Naive thymus-derived CD8-positive, alpha-beta T cell (primary cell): ENCODE measurements at regions not wholly inside any gene's neighbourhood (a gene's known extent, or its start where the extent isn't known, plus 50 kb on each side); places are given as distances from the start of the nearest gene placed in this dataset.
"Not testable (repeated sequence)": the region's sequence is repeated elsewhere in the genome, so short reads cannot be mapped to it uniquely, and the experiment has no call there.

Source experiments
- ATAC-seq, 2 donors: fragments of 150-1000 bp; cut with Tn5 transposase in 1 of 2; sonication (Bioruptor Pico), chemical (Tn5 transposase) in 1 of 2; 1 replicate in 1 of 2; 2 replicates in 1 of 2; pipeline ENCODE4 v1.10.0; 2021; ENCODE audit warnings: mild to moderate bottlenecking in 2 of 2, moderate library complexity in 2 of 2
- POLR2A ChIA-PET: fragments of 350-600 bp; sonication (Branson Sonifier 250); formaldehyde crosslinking; loops from one replicate; lab custom pipeline; 2021; ENCODE audit warnings: antibody characterized with exemption; lab: Charles Lee
- DNase-seq, 10 donors: peaks; one replicate each; pipeline versions ENCODE4 v3.0.0 to v3.0.0-alpha.2; 2020 to 2022
- H3K27ac Mint-ChIP-seq, 10 donors: one replicate each; pipeline ENCODE4 v1.8.0; 2020 to 2022; ENCODE audit warnings: mild to moderate bottlenecking in 10 of 10, mixed read lengths in 10 of 10, moderate library complexity in 4 of 10, inconsistent platforms in 1 of 10
- H3K27me3 Mint-ChIP-seq, 5 donors: one replicate each; pipeline ENCODE4 v1.8.0; 2021 to 2022; ENCODE audit warnings: mixed read lengths in 5 of 5
- H3K36me3 Mint-ChIP-seq, 3 donors: one replicate each; pipeline ENCODE4 v1.8.0; 2020 to 2022; ENCODE audit warnings: mixed read lengths in 3 of 3, mild to moderate bottlenecking in 2 of 3, inconsistent platforms in 1 of 3
- H3K4me1 Mint-ChIP-seq, 4 donors: one replicate each; pipeline ENCODE4 v1.8.0; 2021 to 2022; ENCODE audit warnings: mixed read lengths in 4 of 4
- H3K4me3 Mint-ChIP-seq, 10 donors: one replicate each; pipeline ENCODE4 v1.8.0; 2020 to 2022; ENCODE audit warnings: mild to moderate bottlenecking in 10 of 10, mixed read lengths in 10 of 10, moderate library complexity in 6 of 10, inconsistent platforms in 1 of 10
- H3K9me3 Mint-ChIP-seq, 9 donors: one replicate each; pipeline ENCODE4 v1.8.0; 2020 to 2022; ENCODE audit warnings: mixed read lengths in 9 of 9, mild to moderate bottlenecking in 3 of 9, inconsistent platforms in 1 of 9, moderate library complexity in 1 of 9

GRCh38 chr2:150066490-150066889, 421.0 kb downstream of the RND3 start:
- Mint-ChIP-seq H3K27me3 (no peaks in the 10 kb centered on the region), H3K4me3 (no peak overlapping the region), H3K9me3 (peaks cover 0 to 12% (median 5%) of the 10 kb centered on the region in 9 donors), H3K27ac (no peak overlapping the region), H3K4me1 (peaks cover 0 to 2% (median 0%) of the 10 kb centered on the region in 4 donors), H3K36me3 (no peaks in the 10 kb centered on the region)
- no peak for ATAC-seq
- POLR2A ChIA-PET: no interaction called here
- DNase-seq: no peak

GRCh38 chr2:150063931-150064548, 423.4 kb downstream of the RND3 start:
- H3K36me3 Mint-ChIP-seq: no peaks in the 10 kb centered on the region
- H3K4me1 Mint-ChIP-seq: peaks cover 0 to 2% (median 0%) of the 10 kb centered on the region in 4 donors
- ATAC-seq (no peak), DNase-seq (no peak)
- H3K4me3 Mint-ChIP-seq: no peak overlapping the region
- POLR2A ChIA-PET: no interaction called here
- H3K9me3 Mint-ChIP-seq: peaks cover 0 to 12% (median 0%) of the 10 kb centered on the region in 9 donors
- no peak overlapping the region for H3K27ac Mint-ChIP-seq
- no peaks in the 10 kb centered on the region for H3K27me3 Mint-ChIP-seq

- no peak overlapping the region for H3K27ac Mint-ChIP-seq
- H3K4me1 Mint-ChIP-seq: peaks cover 0 to 2% (median 0%) of the 10 kb centered on the region in 4 donors
- no peaks in the 10 kb centered on the region for H3K27me3 Mint-ChIP-seq
- no peak overlapping the region for H3K4me3 Mint-ChIP-seq
- ATAC-seq (no peak), DNase-seq (no peak)
- POLR2A ChIA-PET: no interaction called here
- H3K36me3 Mint-ChIP-seq: no peaks in the 10 kb centered on the region
- H3K9me3 Mint-ChIP-seq: peaks cover 0 to 12% (median 0%) of the 10 kb centered on the region in 9 donors
These were observed 424.0 kb downstream of the RND3 start for GRCh38 chr2:150063432-150063889.

DNA sequence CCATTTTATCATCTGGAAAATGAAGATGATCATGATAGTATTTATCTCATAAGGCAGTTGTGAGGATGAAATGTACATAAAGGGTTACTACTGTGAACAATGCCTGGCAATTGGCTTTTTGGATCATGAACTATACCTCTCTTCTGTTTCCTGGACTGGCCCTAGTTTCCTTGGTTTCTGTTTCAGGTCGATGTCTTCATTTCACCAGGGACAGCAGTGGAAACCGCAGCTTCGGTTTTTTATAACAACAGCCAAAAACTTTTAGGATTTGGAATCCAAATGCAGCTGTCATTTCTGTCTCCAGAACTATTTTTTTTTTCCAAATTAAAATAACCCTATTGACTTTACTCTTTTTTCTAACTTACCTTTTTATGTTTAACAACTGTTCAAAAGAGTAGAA, 425.1 kb downstream of the RND3 start:
- DNase-seq (no peak), ATAC-seq (no peak)
- POLR2A ChIA-PET: no interaction called here
- peaks cover 0 to 12% (median 0%) of the 10 kb centered on the region in 9 donors for H3K9me3 Mint-ChIP-seq
- peaks cover 0 to 2% (median 0%) of the 10 kb centered on the region in 4 donors for H3K4me1 Mint-ChIP-seq
- no peaks in the 10 kb centered on the region for H3K36me3 Mint-ChIP-seq
- H3K27me3 Mint-ChIP-seq: no peaks in the 10 kb centered on the region
- H3K4me3 Mint-ChIP-seq: no peak overlapping the region
- H3K27ac Mint-ChIP-seq: no peak overlapping the region

- POLR2A ChIA-PET: no interaction called here
- Mint-ChIP-seq H3K27ac (no peak overlapping the region), H3K9me3 (peaks cover 0 to 17% (median 0%) of the 10 kb centered on the region in 9 donors), H3K36me3 (no peaks in the 10 kb centered on the region), H3K27me3 (no peaks in the 10 kb centered on the region), H3K4me1 (peaks cover 0 to 2% (median 0%) of the 10 kb centered on the region in 4 donors), H3K4me3 (no peak overlapping the region)
- DNase-seq (no peak), ATAC-seq (no peak)
These were observed 427.1 kb downstream of the RND3 start for GRCh38 chr2:150060341-150060740.

GRCh38 chr2:150059676-150060075, 427.8 kb downstream of the RND3 start:
- not testable (repeated sequence) for H3K27me3 Mint-ChIP-seq

DNA sequence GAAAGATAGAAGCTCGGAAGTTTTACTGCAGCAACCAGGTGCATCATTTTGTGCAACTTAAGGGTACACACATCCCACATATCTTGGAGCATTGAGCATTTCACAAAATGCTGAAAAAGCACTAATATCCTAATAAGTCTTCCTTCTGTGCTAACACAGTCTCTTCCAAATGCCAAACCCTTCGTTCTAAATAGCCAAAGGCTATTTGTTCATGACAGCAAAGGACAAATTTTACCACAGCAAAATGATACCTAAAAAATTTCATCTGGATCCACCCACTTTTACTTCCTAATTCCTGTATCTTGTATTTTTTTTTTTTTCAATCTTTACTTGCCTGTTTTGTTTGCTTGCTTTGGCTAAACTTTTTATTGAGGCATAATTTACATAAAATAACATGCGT, 435.0 kb downstream of the RND3 start:
- ATAC-seq (no peak), DNase-seq (no peak)
- no peaks in the 10 kb centered on the region for H3K27me3 Mint-ChIP-seq
- H3K4me3 Mint-ChIP-seq: no peak overlapping the region
- no peaks in the 10 kb centered on the region for H3K4me1 Mint-ChIP-seq
- peaks cover 0 to 5% (median 1%) of the 10 kb centered on the region in 3 donors for H3K36me3 Mint-ChIP-seq
- POLR2A ChIA-PET: no interaction called here
- no peak overlapping the region for H3K27ac Mint-ChIP-seq
- peaks cover 0 to 19% (median 2%) of the 10 kb centered on the region in 9 donors for H3K9me3 Mint-ChIP-seq

More at GRCh38 chr2:150059676-150060075, 427.8 kb downstream of the RND3 start:
- POLR2A ChIA-PET, DNase-seq, H3K4me3 Mint-ChIP-seq, H3K27ac Mint-ChIP-seq, H3K4me1 Mint-ChIP-seq, ATAC-seq, H3K36me3 Mint-ChIP-seq: not testable (repeated sequence)
- H3K9me3 Mint-ChIP-seq: peaks cover 0 to 21% (median 0%) of the 10 kb centered on the region in 9 donors

- Mint-ChIP-seq H3K27ac (no peak overlapping the region), H3K36me3 (peaks cover 0 to 5% (median 1%) of the 10 kb centered on the region in 3 donors), H3K4me1 (no peaks in the 10 kb centered on the region), H3K4me3 (no peak overlapping the region), H3K27me3 (no peaks in the 10 kb centered on the region), H3K9me3 (peaks cover 0 to 19% (median 2%) of the 10 kb centered on the region in 9 donors)
- no peak for DNase-seq
- POLR2A ChIA-PET: no interaction called here
- ATAC-seq: no peak
These were observed 436.5 kb downstream of the RND3 start for GRCh38 chr2:150051004-150051403.

GRCh38 chr2:150050036-150050435, 437.4 kb downstream of the RND3 start:
- Mint-ChIP-seq H3K4me1 (no peaks in the 10 kb centered on the region), H3K27me3 (no peaks in the 10 kb centered on the region), H3K9me3 (peaks cover 0 to 12% (median 2%) of the 10 kb centered on the region in 9 donors), H3K36me3 (peaks cover 0 to 5% (median 1%) of the 10 kb centered on the region in 3 donors), H3K27ac (no peak overlapping the region), H3K4me3 (no peak overlapping the region)
- no peak for DNase-seq
- ATAC-seq: no peak
- POLR2A ChIA-PET: no interaction called here

DNA sequence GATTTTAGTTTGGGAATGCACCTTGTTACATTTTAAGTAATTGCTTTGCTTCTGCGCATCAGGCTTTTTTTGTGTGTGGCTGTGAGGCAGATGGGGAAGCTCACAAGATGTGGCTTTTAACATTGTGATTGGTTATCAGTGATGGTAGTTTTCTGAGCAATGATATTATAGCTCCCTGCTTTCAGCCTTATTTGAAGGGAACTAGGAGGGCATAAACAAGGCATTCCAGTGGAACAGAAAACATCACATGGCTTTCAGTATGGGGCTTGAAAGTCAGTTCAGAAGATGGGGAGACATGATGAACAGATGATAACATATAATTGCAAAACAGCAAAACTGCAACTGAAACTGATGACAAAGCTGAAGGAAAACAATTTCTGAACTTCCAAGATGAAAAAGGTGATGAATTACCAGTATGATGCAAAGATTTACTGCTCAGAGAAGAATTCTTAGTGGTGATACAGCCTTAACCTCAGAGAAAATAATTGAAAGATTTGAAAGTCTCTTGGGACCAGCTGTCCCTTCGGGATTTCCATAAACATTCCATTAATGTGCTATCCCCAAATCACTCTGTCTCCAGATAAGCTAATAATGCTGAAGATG, 439.7 kb downstream of the RND3 start:
- no peak for DNase-seq
- Mint-ChIP-seq H3K36me3 (peaks cover 0 to 1% (median 1%) of the 10 kb centered on the region in 3 donors), H3K4me1 (no peaks in the 10 kb centered on the region), H3K27me3 (no peaks in the 10 kb centered on the region), H3K27ac (no peak overlapping the region), H3K9me3 (peaks cover 0 to 13% (median 0%) of the 10 kb centered on the region in 9 donors), H3K4me3 (no peak overlapping the region)
- POLR2A ChIA-PET: no interaction called here
- ATAC-seq: no peak

GRCh38 chr2:150046810-150047209, 440.7 kb downstream of the RND3 start:
- H3K9me3 Mint-ChIP-seq: peaks cover 0 to 20% (median 0%) of the 10 kb centered on the region in 9 donors
- DNase-seq (no peak), ATAC-seq (no peak)
- no peaks in the 10 kb centered on the region for H3K36me3 Mint-ChIP-seq
- H3K27me3 Mint-ChIP-seq: no peaks in the 10 kb centered on the region
- POLR2A ChIA-PET: no interaction called here
- no peaks in the 10 kb centered on the region for H3K4me1 Mint-ChIP-seq
- no peak overlapping the region for H3K4me3 Mint-ChIP-seq
- H3K27ac Mint-ChIP-seq: no peak overlapping the region

DNA sequence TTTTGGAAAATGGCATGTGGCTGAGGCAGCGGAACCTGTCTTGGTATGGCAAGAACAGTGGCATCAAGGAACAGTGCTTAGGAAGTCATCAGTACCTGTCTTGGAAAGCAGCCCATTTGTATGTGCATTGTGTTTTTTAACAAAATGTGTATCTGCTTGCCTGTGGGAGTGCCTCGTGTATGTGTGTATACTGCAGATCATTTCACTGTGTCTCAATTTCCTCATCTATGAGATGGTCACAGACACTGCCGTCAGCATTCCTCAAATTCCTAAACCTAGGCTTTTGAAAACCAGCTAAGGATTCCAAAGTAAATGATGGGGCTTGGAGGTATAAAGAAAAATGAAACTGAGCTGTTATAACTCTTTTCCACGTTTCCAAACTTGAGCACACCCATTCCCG, 441.3 kb downstream of the RND3 start:
- H3K27me3 Mint-ChIP-seq: no peaks in the 10 kb centered on the region
- ATAC-seq (no peak), DNase-seq (no peak)
- H3K9me3 Mint-ChIP-seq: peaks cover 0 to 20% (median 0%) of the 10 kb centered on the region in 9 donors
- no peaks in the 10 kb centered on the region for H3K36me3 Mint-ChIP-seq
- no peak overlapping the region for H3K27ac Mint-ChIP-seq
- no peaks in the 10 kb centered on the region for H3K4me1 Mint-ChIP-seq
- no peak overlapping the region for H3K4me3 Mint-ChIP-seq
- POLR2A ChIA-PET: no interaction called here

DNA sequence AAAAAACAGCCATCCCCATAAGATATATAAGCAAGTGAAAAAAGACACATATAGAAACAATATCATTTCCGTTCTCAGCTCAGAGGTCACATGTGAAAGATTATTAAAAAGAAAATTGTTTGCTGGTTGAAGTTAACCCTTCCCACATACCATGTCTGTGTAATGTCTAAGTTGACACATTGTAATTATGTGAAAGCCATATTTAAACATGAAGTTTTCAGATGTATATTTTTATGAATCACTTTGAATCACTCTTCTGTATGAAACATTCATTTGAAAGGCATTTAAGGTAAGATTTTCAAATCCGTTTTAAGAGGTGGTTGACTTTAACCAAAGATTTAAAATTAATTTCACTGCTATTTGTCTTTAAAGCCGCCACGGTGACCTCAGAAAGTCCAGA, 441.9 kb downstream of the RND3 start:
- Mint-ChIP-seq H3K27me3 (no peaks in the 10 kb centered on the region), H3K27ac (no peak overlapping the region), H3K36me3 (no peaks in the 10 kb centered on the region), H3K4me1 (no peaks in the 10 kb centered on the region), H3K4me3 (no peak overlapping the region), H3K9me3 (peaks cover 0 to 20% (median 0%) of the 10 kb centered on the region in 9 donors)
- POLR2A ChIA-PET: no interaction called here
- DNase-seq (no peak), ATAC-seq (no peak)
